ENCODE measurements at regions not wholly inside any gene's neighbourhood (a gene's known extent, or its start where the extent isn't known, plus 50 kb on each side); places are given as distances from the start of the nearest gene placed in this dataset.

DNA sequence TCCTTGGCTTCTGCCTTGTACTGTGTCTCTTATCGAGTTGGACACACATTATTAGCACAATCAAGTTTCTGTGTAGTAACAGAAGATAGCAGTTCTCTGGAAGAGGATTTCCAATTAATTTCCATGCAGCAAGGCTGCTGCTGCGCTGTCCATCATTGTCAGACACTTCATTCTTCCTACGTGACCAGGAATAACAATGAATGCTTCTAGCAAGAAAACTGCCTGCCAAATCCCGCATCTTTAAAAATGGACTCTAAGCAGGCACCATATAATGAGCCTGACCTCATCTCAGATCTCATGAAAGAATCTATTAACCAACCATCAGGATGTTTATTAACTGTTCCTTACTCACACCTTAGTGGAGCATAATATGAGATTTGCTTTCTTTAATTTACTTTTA, 1067.7 kb upstream of the FAM98A start:
- no peak for TF ChIP-seq EZH2 (IDR thresholded peaks at IDR 0.05; ENCODE audit: borderline replicate concordance, low read depth, low read length, poor library complexity, severe bottlenecking)
- TF ChIP-seq, protein P1, sequence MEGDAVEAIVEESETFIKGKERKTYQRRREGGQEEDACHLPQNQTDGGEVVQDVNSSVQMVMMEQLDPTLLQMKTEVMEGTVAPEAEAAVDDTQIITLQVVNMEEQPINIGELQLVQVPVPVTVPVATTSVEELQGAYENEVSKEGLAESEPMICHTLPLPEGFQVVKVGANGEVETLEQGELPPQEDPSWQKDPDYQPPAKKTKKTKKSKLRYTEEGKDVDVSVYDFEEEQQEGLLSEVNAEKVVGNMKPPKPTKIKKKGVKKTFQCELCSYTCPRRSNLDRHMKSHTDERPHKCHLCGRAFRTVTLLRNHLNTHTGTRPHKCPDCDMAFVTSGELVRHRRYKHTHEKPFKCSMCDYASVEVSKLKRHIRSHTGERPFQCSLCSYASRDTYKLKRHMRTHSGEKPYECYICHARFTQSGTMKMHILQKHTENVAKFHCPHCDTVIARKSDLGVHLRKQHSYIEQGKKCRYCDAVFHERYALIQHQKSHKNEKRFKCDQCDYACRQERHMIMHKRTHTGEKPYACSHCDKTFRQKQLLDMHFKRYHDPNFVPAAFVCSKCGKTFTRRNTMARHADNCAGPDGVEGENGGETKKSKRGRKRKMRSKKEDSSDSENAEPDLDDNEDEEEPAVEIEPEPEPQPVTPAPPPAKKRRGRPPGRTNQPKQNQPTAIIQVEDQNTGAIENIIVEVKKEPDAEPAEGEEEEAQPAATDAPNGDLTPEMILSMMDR (conservative IDR thresholded peaks at IDR 0.05; ENCODE audit: low read depth, low read length): no peak
